GM21423 (cell line): ENCODE measurements at regions not wholly inside any gene's neighbourhood (a gene's known extent, or its start where the extent isn't known, plus 50 kb on each side); places are given as distances from the start of the nearest gene placed in this dataset.

Experiments
- ATAC-seq: cut with Tn5 transposase; IDR thresholded peaks from one replicate; pipeline ENCODE4 v1.9.1; 2021; ENCODE audit warnings: mild to moderate bottlenecking, moderate library complexity; ENCODE audit not compliant: unreplicated experiment

GRCh38 chr11:27783701-27784355 lies 83.6 kb upstream of the BDNF start:
- no peak for ATAC-seq

GRCh38 chr11:27777033-27777432 lies 76.8 kb upstream of the BDNF start:
- no peak for ATAC-seq

- ATAC-seq: no peak
These were observed 73.6 kb upstream of the BDNF start for GRCh38 chr11:27773884-27774283.

- ATAC-seq: no peak
These were observed 71.3 kb upstream of the BDNF start for GRCh38 chr11:27771516-27771915.

- no peak for ATAC-seq
These were observed 70.3 kb upstream of the BDNF start for GRCh38 chr11:27770576-27770975.

GRCh38 chr11:27763736-27764135 lies 63.5 kb upstream of the BDNF start:
- no peak for ATAC-seq

GRCh38 chr11:27761356-27761755 lies 61.1 kb upstream of the BDNF start:
- no peak for ATAC-seq

- ATAC-seq: no peak
These were observed 57.7 kb upstream of the BDNF start for GRCh38 chr11:27757953-27758352.

- no peak for ATAC-seq
These were observed 54.1 kb upstream of the BDNF start for GRCh38 chr11:27754035-27755017.
